Stimulated activated memory B cell treated with anti-CD40 and anti-IgM and Interleukin-4, amounts not matched to agents 10 μg/mL and 1 μg/mL and 100 μg/mL, for 72 hours (primary cell): ENCODE measurements at regions not wholly inside any gene's neighbourhood (a gene's known extent, or its start where the extent isn't known, plus 50 kb on each side); places are given as distances from the start of the nearest gene placed in this dataset.
A peak's percentile ranks its signal among the peaks of the same experiment; 100 is the strongest.

ENCODE experiments used
- ATAC-seq: fragments of 150-1000 bp; cut with Tn5 transposase; 2 replicates; pipeline ENCODE4 v1.10.0; 2021
- H3K27ac Mint-ChIP-seq: one replicate; pipeline ENCODE4 v1.8.0; 2022; ENCODE audit warnings: mild to moderate bottlenecking, mixed read lengths
- H3K27me3 Mint-ChIP-seq: one replicate; pipeline ENCODE4 v1.8.0; 2022; ENCODE audit warnings: mixed read lengths
- H3K36me3 Mint-ChIP-seq: one replicate; pipeline ENCODE4 v1.8.0; 2022; ENCODE audit warnings: mixed read lengths
- H3K4me1 Mint-ChIP-seq: one replicate; pipeline ENCODE4 v1.8.0; 2022; ENCODE audit warnings: mixed read lengths
- H3K4me3 Mint-ChIP-seq: one replicate; pipeline ENCODE4 v1.8.0; 2022; ENCODE audit warnings: mild to moderate bottlenecking, moderate library complexity, mixed read lengths
- H3K9me3 Mint-ChIP-seq: one replicate; pipeline ENCODE4 v1.8.0; 2022; ENCODE audit warnings: mixed read lengths

GRCh38 chr16:54447576-54448440, 161.2 kb upstream of the IRX3 start:
- Mint-ChIP-seq H3K4me3 (no peak overlapping the region), H3K27me3 (no peaks in the 10 kb centered on the region), H3K27ac (no peak overlapping the region), H3K36me3 (no peaks in the 10 kb centered on the region), H3K9me3 (peaks cover 4% of the 10 kb centered on the region), H3K4me1 (no peaks in the 10 kb centered on the region)
- no peak for ATAC-seq

DNA sequence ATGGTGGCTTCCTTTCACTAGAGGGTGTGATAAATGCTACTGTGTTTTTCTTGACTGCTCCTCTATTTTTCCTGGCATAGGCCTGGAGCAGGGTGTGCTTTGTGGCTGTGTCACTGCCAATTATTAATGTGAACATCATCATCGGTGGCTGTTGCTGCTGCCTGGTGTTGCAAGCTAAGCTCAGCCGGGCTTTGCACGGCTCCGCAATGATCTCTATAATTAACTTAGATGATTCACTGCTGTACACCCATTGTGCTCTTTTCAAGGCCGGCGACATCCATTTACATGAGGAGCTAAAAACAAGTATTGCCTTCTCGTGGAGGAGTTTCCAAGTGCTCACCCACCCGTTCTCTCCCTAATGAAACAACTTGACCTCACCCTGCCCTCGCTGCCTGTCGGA, 160.1 kb upstream of the IRX3 start:
- Mint-ChIP-seq H3K27ac (no peak overlapping the region), H3K9me3 (peaks cover 4% of the 10 kb centered on the region), H3K36me3 (no peaks in the 10 kb centered on the region), H3K27me3 (no peaks in the 10 kb centered on the region), H3K4me3 (no peak overlapping the region), H3K4me1 (no peaks in the 10 kb centered on the region)
- ATAC-seq = no peak

GRCh38 chr16:54444851-54445458, 158.4 kb upstream of the IRX3 start:
- Mint-ChIP-seq H3K9me3 (no peaks in the 10 kb centered on the region), H3K36me3 (no peaks in the 10 kb centered on the region), H3K4me1 (no peaks in the 10 kb centered on the region), H3K27me3 (no peaks in the 10 kb centered on the region), H3K27ac (no peak overlapping the region), H3K4me3 (no peak overlapping the region)
- no peak for ATAC-seq

DNA sequence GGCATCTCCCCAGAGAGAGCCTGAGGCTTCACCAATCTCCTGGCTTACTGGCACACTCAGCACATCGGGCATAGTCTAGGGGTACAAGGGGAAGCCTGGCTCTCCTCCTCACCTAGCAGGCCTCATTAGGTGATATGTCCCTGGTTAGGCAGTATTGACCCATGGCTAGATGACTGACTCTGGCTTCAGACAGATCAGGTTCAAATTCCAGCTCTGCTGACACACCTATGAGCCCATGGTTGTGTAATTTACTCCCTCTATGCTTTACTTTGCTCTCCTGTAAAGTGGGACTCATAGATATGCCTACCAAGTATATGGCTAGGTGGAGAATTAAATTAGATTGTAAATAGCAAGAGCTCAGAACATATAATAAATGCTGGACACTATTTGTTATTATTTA, 157.3 kb upstream of the IRX3 start:
- Mint-ChIP-seq H3K27ac (no peak overlapping the region), H3K9me3 (no peaks in the 10 kb centered on the region), H3K4me3 (no peak overlapping the region), H3K4me1 (no peaks in the 10 kb centered on the region), H3K36me3 (no peaks in the 10 kb centered on the region), H3K27me3 (no peaks in the 10 kb centered on the region)
- no peak for ATAC-seq

- ATAC-seq = no peak
- no peaks in the 10 kb centered on the region for H3K9me3 Mint-ChIP-seq
- H3K27me3 Mint-ChIP-seq = no peaks in the 10 kb centered on the region
- no peak overlapping the region for H3K4me3 Mint-ChIP-seq
- H3K36me3 Mint-ChIP-seq = no peaks in the 10 kb centered on the region
- H3K4me1 Mint-ChIP-seq = no peaks in the 10 kb centered on the region
- H3K27ac Mint-ChIP-seq = no peak overlapping the region
These were observed 156.8 kb upstream of the IRX3 start for GRCh38 chr16:54443352-54443751.

GRCh38 chr16:54442864-54443263, 156.3 kb upstream of the IRX3 start:
- Mint-ChIP-seq H3K36me3 (no peaks in the 10 kb centered on the region), H3K9me3 (no peaks in the 10 kb centered on the region), H3K27ac (no peak overlapping the region), H3K4me3 (no peak overlapping the region), H3K27me3 (no peaks in the 10 kb centered on the region), H3K4me1 (no peaks in the 10 kb centered on the region)
- no peak for ATAC-seq

- no peak overlapping the region for H3K27ac Mint-ChIP-seq
- no peaks in the 10 kb centered on the region for H3K36me3 Mint-ChIP-seq
- ATAC-seq = no peak
- H3K9me3 Mint-ChIP-seq = peaks cover 3% of the 10 kb centered on the region
- no peak overlapping the region for H3K4me3 Mint-ChIP-seq
- no peaks in the 10 kb centered on the region for H3K27me3 Mint-ChIP-seq
- H3K4me1 Mint-ChIP-seq = no peaks in the 10 kb centered on the region
These were observed 151.9 kb upstream of the IRX3 start for GRCh38 chr16:54438469-54438868.

DNA sequence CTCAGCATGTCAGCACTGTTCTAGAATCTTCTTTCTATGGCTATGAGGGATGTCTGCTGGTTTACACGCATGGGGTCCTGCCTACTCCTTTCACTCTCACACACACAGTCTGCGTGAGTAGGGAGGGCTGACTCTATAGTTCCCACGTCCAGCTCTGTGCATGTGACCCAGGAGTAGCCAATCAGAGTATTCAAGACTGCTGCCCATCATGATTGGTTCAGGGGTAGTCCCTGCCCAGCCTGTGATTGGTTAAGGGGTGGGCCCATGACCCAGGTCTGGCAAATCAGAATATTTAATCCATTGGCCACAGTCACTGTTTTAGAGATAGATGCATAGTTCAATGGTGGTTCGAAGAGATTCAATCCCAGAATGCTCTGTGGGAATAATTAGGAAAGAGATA, 151.3 kb upstream of the IRX3 start:
- peak; percentile 41 for ATAC-seq
- no peak overlapping the region for H3K27ac Mint-ChIP-seq
- no peaks in the 10 kb centered on the region for H3K4me1 Mint-ChIP-seq
- H3K4me3 Mint-ChIP-seq = no peak overlapping the region
- H3K36me3 Mint-ChIP-seq = no peaks in the 10 kb centered on the region
- H3K27me3 Mint-ChIP-seq = no peaks in the 10 kb centered on the region
- H3K9me3 Mint-ChIP-seq = peaks cover 3% of the 10 kb centered on the region

- H3K9me3 Mint-ChIP-seq = peaks cover 3% of the 10 kb centered on the region
- no peaks in the 10 kb centered on the region for H3K4me1 Mint-ChIP-seq
- no peaks in the 10 kb centered on the region for H3K36me3 Mint-ChIP-seq
- H3K4me3 Mint-ChIP-seq = no peak overlapping the region
- no peaks in the 10 kb centered on the region for H3K27me3 Mint-ChIP-seq
- no peak overlapping the region for H3K27ac Mint-ChIP-seq
- no peak for ATAC-seq
These were observed 150.8 kb upstream of the IRX3 start for GRCh38 chr16:54437401-54437800.

DNA sequence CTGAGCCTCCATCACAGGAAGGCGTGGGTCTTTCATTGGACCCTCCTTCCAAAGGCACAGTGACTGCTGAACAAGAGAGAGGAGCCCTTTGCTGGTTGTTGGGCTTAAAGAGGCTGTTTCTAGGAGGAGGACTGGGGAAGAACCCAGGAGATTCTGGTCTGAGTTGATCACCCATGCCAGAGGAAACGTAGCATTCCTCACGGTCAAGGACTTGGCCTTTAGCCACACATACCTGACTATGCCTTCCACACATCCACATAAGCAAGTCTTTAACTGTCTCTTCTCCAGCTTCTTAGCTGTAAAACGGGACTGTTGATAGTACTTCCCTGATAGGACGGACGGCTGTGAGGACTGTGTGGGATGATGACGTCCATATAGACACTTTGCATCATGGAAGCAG, 149.8 kb upstream of the IRX3 start:
- ATAC-seq = no peak
- no peak overlapping the region for H3K4me3 Mint-ChIP-seq
- H3K9me3 Mint-ChIP-seq = peaks cover 3% of the 10 kb centered on the region
- H3K27ac Mint-ChIP-seq = no peak overlapping the region
- H3K4me1 Mint-ChIP-seq = no peaks in the 10 kb centered on the region
- H3K36me3 Mint-ChIP-seq = no peaks in the 10 kb centered on the region
- no peaks in the 10 kb centered on the region for H3K27me3 Mint-ChIP-seq

DNA sequence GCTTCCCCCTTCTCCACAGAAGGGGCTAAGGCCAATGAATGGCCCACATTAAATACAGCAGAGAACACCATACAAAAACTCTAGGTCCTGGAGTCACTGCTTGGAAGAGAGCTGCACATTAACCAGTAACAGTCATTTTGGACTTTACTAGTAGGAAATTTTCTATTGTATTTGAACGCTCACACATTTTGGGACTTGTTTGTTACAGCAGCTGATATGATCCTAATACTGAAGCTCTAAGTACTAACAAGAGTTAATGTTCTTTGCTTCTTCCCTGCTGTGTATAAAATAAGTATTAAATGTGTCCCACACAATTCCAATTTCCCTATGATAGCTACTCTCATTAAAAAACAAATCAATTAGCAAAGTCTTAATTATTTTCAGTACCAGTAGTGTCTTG, 148.3 kb upstream of the IRX3 start:
- Mint-ChIP-seq H3K4me3 (no peak overlapping the region), H3K27ac (no peak overlapping the region), H3K4me1 (no peaks in the 10 kb centered on the region), H3K27me3 (no peaks in the 10 kb centered on the region), H3K9me3 (peaks cover 7% of the 10 kb centered on the region), H3K36me3 (no peaks in the 10 kb centered on the region)
- no peak for ATAC-seq

- H3K36me3 Mint-ChIP-seq = no peaks in the 10 kb centered on the region
- H3K27ac Mint-ChIP-seq = no peak overlapping the region
- peaks cover 7% of the 10 kb centered on the region for H3K9me3 Mint-ChIP-seq
These were observed 146.3 kb upstream of the IRX3 start for GRCh38 chr16:54432897-54433229.

DNA sequence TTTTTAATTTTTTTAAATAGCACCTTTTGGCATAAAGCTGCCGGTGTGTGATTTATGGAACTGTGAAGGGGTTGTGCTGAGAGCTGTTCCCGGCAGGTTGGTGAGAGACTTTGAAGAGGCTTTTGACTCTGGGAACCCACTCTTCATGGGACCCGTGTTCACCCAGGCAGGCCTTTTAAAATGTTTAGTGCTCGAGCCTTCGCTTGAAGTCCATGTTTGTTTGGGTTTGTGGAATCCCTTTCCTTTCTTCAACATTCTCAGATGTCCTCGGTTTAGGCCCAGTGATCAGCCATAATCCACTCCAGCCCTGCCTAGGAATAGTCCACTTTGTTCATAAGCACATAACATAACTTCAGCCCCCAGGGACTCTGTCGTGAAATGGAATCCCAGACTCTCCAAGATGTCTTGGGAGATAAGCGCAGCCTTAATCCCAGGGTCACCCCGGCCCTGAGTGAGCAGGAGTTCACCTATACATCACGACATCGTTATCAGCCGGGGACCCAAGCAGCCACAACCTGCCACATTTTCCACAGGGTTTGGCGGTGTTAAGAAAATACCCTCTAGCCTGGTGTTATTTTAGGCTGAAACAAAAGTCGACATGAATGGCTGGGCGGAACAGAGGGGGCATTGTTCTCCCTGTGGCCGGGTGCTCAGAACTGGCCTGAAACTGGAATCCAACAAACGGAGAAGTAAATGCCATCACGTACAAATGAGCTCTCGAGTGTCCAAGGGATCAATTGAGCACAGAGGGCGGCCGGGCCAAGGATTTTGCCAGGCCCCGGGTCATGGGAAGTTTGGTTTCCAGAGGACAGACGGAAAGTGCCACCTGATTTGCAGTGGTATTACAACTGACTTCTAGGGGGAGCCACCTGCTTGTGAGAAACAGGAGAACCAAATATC, 145.7 kb upstream of the IRX3 start:
- no peak overlapping the region for H3K27ac Mint-ChIP-seq
- no peaks in the 10 kb centered on the region for H3K36me3 Mint-ChIP-seq
- H3K4me1 Mint-ChIP-seq = no peaks in the 10 kb centered on the region
- no peaks in the 10 kb centered on the region for H3K27me3 Mint-ChIP-seq
- no peak overlapping the region for H3K4me3 Mint-ChIP-seq
- ATAC-seq = no peak
- peaks cover 7% of the 10 kb centered on the region for H3K9me3 Mint-ChIP-seq

More at GRCh38 chr16:54432897-54433229, 146.3 kb upstream of the IRX3 start:
- no peak for ATAC-seq
- no peak overlapping the region for H3K4me3 Mint-ChIP-seq
- H3K4me1 Mint-ChIP-seq = no peaks in the 10 kb centered on the region
- no peaks in the 10 kb centered on the region for H3K27me3 Mint-ChIP-seq

GRCh38 chr16:54431041-54431996, 144.7 kb upstream of the IRX3 start:
- Mint-ChIP-seq H3K9me3 (peaks cover 11% of the 10 kb centered on the region), H3K4me3 (no peak overlapping the region), H3K4me1 (no peaks in the 10 kb centered on the region), H3K36me3 (no peaks in the 10 kb centered on the region), H3K27me3 (no peaks in the 10 kb centered on the region), H3K27ac (no peak overlapping the region)
- ATAC-seq = no peak
